ENCODE measurements at regions not wholly inside any gene's neighbourhood (a gene's known extent, or its start where the extent isn't known, plus 50 kb on each side); places are given as distances from the start of the nearest gene placed in this dataset.
"Not testable (repeated sequence)": the region's sequence is repeated elsewhere in the genome, so short reads cannot be mapped to it uniquely, and the experiment has no call there.

DNA sequence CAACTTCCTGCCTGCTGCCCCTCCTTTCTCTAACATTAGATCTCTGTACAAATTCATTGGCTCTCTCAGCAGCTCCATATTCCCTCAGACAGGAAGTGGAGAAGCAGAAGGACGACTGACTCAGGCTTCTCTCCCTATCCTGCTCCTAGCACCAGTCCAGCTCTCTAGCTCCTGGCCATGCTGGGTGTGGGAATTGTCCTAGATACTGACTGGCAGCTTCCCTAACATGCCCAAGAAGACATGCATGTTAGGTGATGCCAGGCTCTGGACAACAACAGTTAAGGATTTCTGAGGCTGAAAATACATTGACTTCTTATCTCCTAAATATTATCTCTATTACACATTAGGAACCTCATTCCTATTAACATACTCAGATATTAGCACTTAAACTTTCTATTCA lies 292.9 kb downstream of the IKZF2 start:
- DNase-seq, result no peak

DNA sequence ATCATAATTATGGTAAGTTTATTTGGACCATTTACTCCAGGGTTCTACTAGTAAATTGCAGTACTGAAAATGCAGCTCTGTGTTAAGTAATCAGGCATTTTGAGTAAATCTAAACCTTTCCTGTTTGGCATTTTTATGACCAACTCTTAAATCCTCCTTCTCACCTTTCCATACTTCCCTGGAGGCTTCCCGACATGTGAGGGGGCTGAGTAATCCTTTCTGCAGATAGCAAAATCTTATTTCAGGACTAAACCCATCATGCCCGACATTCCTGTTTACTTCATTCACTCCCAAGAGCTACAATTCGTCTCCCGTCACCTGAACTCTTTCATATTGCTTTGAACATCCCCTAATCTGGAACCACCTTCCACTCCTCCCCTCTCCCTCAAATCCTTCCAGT lies 296.6 kb downstream of the IKZF2 start:
- no peak for DNase-seq

DNA sequence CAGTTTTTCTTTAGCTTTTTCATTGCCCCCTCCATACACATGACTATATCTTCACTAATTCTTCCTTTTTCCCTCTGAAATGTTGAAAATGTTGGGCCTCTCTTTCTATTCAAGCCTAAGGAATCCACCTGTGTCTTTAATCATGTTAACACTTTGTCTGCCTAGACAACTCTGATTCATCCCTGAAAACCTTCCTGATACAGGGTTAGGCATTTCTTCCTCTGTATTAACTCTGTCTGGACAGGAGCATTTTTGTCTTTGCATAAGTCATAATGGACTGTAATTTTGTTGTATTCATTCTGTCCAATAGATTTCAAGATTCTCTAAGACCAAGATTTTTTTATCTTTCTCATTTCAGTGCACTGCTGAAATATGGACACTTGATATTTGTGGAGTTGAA lies 297.3 kb downstream of the IKZF2 start:
- no peak for DNase-seq

DNA sequence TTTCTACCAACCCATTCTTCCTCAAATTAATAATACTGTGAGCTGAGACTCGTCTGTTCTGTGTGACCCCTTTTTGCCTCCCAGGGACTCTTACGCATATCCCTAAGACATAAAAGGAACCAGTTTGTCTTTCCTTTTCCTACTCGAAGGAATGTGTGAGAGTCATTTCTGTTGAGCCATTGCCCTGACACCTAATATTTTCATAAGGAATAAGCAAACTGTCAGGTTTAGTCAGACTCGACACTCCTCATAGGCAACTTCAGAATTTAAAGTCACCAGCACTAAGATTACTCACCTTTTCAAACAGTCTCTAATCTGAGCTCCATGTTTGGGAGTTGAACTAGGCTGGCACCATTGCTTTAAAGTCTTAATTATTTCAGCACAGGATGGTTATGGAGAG lies 305.5 kb downstream of the IKZF2 start:
- DNase-seq, result no peak

DNA sequence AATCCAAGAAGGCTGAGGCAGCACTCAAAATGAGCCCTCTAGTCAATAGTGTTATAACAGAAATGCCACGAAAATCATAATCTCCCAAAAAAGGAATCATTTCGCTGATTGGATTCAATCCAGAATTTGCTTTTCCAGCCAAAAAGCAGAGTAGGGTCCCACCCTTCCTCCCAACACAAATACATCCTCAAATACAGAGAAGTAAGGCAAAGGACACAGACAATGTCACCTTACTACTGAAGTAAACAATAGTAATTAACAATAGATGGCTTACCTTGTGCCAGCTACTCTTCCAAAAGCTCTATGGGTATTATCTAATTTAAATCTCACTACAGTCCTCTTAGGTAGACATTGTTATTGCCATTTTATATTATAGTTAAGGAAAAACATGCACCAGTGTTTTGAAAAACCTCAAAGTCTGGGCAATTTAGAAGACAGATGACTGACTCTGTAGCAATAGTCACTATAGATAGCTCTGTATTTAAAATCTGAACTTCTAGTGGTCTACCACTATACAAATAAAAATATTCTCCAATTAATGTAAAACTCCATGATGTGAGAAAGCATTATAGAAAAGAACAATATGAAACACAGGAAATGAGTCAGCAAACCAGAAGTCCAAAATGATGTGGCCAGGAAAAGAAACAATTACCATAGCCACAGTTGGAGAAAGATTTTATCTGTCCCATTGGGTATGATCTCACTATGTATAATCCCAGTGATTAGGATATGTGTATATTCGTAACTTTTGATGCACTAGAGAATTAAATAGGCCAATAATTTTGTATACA lies 305.0 kb upstream of the ERBB4 start:
- no peak for DNase-seq

DNA sequence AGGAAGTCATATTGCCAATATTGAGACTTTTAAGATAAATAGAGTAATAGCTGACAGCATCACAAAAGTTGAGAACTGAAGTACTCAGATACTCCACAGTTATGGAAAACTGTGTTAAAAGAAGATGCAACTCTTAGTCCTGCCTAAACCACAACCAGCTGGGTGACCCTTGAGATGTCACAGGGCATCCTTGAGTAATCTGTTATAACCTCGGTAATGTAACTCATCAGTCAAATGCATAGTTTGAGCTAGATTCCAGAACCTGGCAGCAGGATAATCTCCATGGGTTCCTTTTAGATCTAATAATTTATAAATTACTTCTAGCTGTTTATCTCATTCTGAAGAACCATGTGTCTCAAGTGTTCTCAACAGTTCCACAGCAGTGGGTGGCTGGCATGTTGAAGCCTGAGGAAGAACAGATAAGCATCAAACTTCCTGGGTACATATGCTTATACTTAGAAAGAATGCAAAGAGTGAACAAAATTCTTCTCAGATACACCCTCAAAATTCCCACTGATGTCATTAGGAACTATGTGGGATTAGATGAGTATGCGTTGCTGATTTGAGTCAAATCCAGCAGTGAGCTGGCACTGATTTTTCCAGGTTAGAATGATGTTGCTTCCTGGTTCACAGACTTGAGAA lies 304.1 kb upstream of the ERBB4 start:
- DNase-seq, result no peak

DNA sequence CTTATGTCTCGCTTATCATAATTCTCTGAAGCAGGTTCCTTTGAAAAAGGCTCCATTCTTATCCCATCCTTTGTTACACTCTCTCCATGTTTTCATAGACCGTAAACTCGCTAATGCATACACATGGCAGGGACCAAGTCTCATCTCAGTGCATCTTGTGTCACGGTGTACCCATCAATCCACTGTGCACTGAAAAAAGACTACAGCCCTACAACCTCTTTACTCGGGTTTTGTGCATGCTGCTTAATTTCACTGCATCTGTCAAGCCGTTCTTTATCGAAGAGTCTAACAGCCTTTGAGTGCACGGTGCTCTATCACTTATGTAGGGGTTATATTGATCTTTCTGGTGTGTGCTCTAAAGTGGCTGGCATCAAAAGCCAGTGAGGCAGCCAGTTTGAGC lies 302.9 kb upstream of the ERBB4 start:
- DNase-seq, result no peak

GRCh38 chr2:212832211-212833195 lies 293.9 kb upstream of the ERBB4 start:
- no peak for DNase-seq

GRCh38 chr2:212831671-212832199 lies 293.1 kb upstream of the ERBB4 start:
- DNase-seq, result no peak

GRCh38 chr2:212816267-212816666 lies 277.7 kb upstream of the ERBB4 start:
- no peak for DNase-seq

GRCh38 chr2:212815453-212815852 lies 276.9 kb upstream of the ERBB4 start:
- no peak for DNase-seq

GRCh38 chr2:212814941-212815340 lies 276.3 kb upstream of the ERBB4 start:
- no peak for DNase-seq

- DNase-seq, result no peak
These were observed 273.3 kb upstream of the ERBB4 start for GRCh38 chr2:212811921-212812320.

DNA sequence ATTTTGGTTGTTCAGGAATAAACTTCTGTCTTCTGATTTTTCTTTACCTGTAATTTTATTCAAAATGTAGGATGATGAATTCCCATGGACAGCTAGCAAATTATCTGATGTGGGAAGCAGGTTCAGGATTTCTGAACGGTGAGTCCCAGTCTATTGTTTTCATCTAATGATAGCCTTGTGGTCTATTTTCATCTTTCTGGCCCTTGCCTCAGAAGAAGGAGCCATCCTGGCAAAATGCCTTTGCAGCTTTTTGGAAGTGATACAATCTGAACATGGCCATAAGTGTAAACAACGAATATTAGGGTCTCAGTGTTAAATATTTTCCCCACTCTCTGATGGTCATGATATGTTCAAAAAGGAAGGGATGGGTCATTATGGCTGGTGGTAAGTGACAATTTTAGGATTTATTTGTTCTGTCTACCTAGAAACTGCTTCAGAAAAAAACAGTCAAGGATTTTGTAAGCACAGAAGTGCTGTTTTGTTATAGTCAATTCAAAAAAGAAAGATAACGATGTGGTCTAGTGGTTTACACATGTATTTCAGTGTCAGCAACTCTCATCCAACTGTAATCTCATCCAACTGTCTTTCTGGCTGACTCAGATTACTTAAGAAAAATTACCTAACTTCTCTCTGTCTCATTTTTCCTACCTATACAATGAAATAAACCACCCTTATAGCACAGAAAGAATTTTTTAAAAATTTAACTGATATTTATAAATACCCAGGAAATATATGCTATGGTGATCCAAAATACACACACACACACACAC lies 272.6 kb upstream of the ERBB4 start:
- no peak for DNase-seq

GRCh38 chr2:212797484-212798205 lies 259.0 kb upstream of the ERBB4 start:
- DNase-seq, result no peak

DNA sequence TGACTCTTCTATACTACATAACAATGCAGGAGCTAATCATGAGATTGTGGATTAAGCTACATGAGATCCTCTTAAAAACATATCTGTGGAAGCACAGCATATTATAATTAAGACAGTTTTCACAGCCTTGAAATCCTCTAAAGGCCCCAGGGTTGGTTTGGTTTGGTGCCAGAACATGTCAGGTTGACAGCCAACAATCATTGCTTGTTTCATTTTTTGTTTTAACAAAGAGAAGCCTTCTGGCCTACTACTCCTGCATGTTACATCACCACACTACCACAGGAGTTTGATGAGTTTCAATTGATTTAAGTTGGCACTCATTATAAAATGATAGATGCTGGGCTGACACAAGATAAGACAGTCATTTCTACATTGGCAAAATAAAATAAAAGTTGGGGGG lies 255.9 kb upstream of the ERBB4 start:
- DNase-seq, result no peak

DNA sequence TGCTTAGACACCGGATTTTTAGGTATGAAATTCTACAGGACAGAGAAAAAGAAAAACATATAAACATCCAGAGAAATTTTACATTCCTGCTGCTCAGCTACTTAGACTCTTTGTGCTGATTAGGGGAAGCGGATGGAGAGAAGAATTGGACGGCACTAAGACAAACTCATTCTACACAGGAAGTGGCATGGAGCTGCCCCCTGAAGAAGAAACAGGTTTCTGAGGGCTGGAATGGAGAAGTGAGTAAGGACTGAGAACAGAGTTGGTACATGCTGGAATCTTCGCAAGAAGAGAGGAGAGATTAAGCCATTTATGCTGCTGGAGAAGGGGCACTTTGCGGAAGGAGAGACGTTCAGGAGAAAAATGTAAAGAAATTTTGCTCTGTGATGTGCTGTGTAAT lies 253.0 kb upstream of the ERBB4 start:
- no peak for DNase-seq

DNA sequence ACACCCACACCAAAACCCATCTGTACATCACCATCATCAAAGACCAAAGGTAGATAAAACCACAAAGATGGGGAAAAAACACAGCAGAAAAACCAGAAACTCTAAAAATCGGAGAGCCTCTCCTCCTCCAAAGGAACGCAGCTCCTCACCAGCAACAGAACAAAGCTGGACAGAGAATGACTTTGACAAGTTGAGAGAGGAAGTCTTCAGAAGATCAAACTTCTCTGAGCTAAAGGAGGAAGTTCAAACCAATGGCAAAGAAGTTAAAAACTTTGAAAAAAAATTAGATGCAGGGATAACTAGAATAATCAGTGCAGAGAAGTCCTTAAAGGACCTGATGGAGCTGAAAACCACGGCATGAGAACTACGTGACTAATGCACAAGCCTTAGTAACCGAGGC lies 247.5 kb upstream of the ERBB4 start:
- not testable (repeated sequence) for DNase-seq

DNA sequence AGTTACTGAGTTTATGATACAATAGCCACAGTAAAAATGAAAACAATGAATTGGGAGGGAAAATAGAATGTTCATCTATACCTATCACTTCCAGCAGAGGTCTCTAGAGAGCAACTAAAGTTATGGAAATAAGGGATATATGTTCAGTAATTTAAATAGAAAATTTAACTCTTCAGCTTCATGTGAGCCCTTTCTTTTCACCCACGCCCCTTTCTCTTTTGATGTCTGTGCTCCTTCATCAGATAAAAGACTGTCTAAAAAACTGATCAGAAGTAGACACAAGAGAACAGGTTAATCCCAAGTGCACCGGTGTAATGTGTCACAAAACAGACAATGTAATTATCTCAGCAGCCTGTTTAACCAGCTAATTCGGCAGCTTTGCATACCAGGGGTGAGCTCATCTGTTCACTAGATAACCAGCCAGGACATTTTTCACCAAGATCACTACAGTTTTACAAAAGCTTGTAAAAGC lies 238.5 kb upstream of the ERBB4 start:
- DNase-seq, result no peak

GRCh38 chr2:212773808-212774339 lies 235.3 kb upstream of the ERBB4 start:
- DNase-seq, result no peak

GRCh38 chr2:212770240-212770639 lies 231.6 kb upstream of the ERBB4 start:
- DNase-seq, result no peak

Data from activated effector memory CD4-positive, alpha-beta T cell treated with Interleukin-2 at 50 U/mL for 16 hours (primary cell).